A673 (cell line): ENCODE measurements at regions not wholly inside any gene's neighbourhood (a gene's known extent, or its start where the extent isn't known, plus 50 kb on each side); places are given as distances from the start of the nearest gene placed in this dataset.

Experiments
- BruUV-seq: library from RNA; stranded (reverse); fragments of 400-500 nt; replicated peaks from 2 replicates; lab custom pipeline; 2021; lab: Mats Ljungman, UMichigan
- CTCF ChIA-PET: fragments of 300-600 bp; sonication (Branson Sonifier 250); formaldehyde crosslinking; loops from one replicate; lab custom pipeline; 2022; ENCODE audit warnings: antibody characterized with exemption; lab: Charles Lee
- POLR2A ChIA-PET: fragments of 300-600 bp; sonication (Branson Sonifier 250); formaldehyde crosslinking; loops from one replicate; lab custom pipeline; 2022; ENCODE audit warnings: antibody characterized with exemption; ENCODE audit not compliant: low non-redundant PET; lab: Charles Lee
- DNase-seq: peaks from one replicate; pipeline ENCODE4 v3.0.0-alpha.2; 2015; ENCODE audit warnings: low spot score
- H3K27ac ChIP-seq: fragments of 200-600 bp; sonication (generic); 2 replicates; pipeline ENCODE4 v1.5.1; 2016; ENCODE audit warnings: mixed run types, low read depth, mild to moderate bottlenecking, mixed read lengths, antibody characterized with exemption, low read length; ENCODE audit not compliant: poor library complexity, severe bottlenecking
- H3K27me3 ChIP-seq: fragments of 200-600 bp; sonication (generic); replicated peaks from 2 replicates; pipeline ENCODE4 v1.6.1; 2017; ENCODE audit warnings: mixed run types, low read depth, mild to moderate bottlenecking, mixed read lengths, antibody characterized with exemption, low read length; ENCODE audit not compliant: insufficient read depth, poor library complexity
- H3K36me3 ChIP-seq: fragments of 200-600 bp; sonication (generic); 2 replicates; pipeline ENCODE4 v1.6.1; 2016; ENCODE audit warnings: mixed run types, mild to moderate bottlenecking, mixed read lengths, antibody characterized with exemption, low read length; ENCODE audit not compliant: insufficient read depth, poor library complexity, severe bottlenecking
- H3K4me1 ChIP-seq: fragments of 200-600 bp; sonication (generic); 2 replicates; pipeline ENCODE4 v1.6.1; 2017; ENCODE audit warnings: mixed run types, mild to moderate bottlenecking, mixed read lengths, antibody characterized with exemption, low read length; ENCODE audit not compliant: insufficient read depth, poor library complexity, severe bottlenecking
- H3K4me3 ChIP-seq: fragments of 200-600 bp; sonication (generic); 2 replicates; pipeline ENCODE4 v1.5.1; 2016; ENCODE audit warnings: low read depth, mixed run types, mild to moderate bottlenecking, mixed read lengths, low read length; ENCODE audit not compliant: poor library complexity, severe bottlenecking
- H3K9me3 ChIP-seq: fragments of 200-600 bp; sonication (generic); 2 replicates; pipeline ENCODE4 v1.6.1; 2016; ENCODE audit warnings: mixed run types, low read depth, mild to moderate bottlenecking, mixed read lengths, antibody characterized with exemption, low read length; ENCODE audit not compliant: poor library complexity, severe bottlenecking
- CTCF ChIP-seq: fragments of 300-800, 200-600 bp; sonication (generic); conservative IDR thresholded peaks from 2 replicates; pipeline ENCODE4 v1.5.1; 2017; ENCODE audit warnings: low read depth, mild to moderate bottlenecking, antibody characterized with exemption, low read length, moderate library complexity, mixed read lengths
- EZH2 ChIP-seq: fragments of 200-600 bp; sonication (generic); IDR thresholded peaks from 2 replicates; pipeline ENCODE4 v1.6.1; 2017; ENCODE audit warnings: borderline replicate concordance, low read depth, mild to moderate bottlenecking, mixed read lengths, antibody characterized with exemption, low read length; ENCODE audit not compliant: poor library complexity, severe bottlenecking
- intact Hi-C: fragments of 100-400 bp; cut with micrococcal nuclease; formaldehyde crosslinking; loops from one replicate; pipeline ENCODE4 v1.10.0; 2022; ENCODE audit not compliant: unreplicated experiment

- H3K27me3 ChIP-seq = no peaks in the 10 kb centered on the region
- no peaks in the 10 kb centered on the region for H3K36me3 ChIP-seq
- H3K27ac ChIP-seq = no peak overlapping the region
- no peaks in the 10 kb centered on the region for H3K9me3 ChIP-seq
- intact Hi-C loops = no loop called here
- no peak overlapping the region for H3K4me3 ChIP-seq
- no peak for DNase-seq
- ChIA-PET POLR2A (no interaction called here), CTCF (no interaction called here)
- no peak for TF ChIP-seq EZH2
- BruUV-seq = no TSS peak
- no peaks in the 10 kb centered on the region for H3K4me1 ChIP-seq
Observed at GRCh38 chr7:46637793-46638735, 717.0 kb upstream of the IGFBP3 start.

GRCh38 chr7:46636022-46636421 is 715.0 kb upstream of the IGFBP3 start:
- Histone ChIP-seq H3K27me3 (no peaks in the 10 kb centered on the region), H3K9me3 (no peaks in the 10 kb centered on the region), H3K4me3 (no peak overlapping the region), H3K4me1 (no peaks in the 10 kb centered on the region), H3K27ac (no peak overlapping the region), H3K36me3 (no peaks in the 10 kb centered on the region)
- ChIA-PET CTCF (no interaction called here), POLR2A (no interaction called here)
- no peak for DNase-seq
- TF ChIP-seq CTCF (no peak), EZH2 (no peak)
- intact Hi-C loops = no loop called here
- no TSS peak for BruUV-seq

- TF ChIP-seq EZH2 = no peak
- no peak for DNase-seq
- no peaks in the 10 kb centered on the region for H3K36me3 ChIP-seq
- intact Hi-C loops = no loop called here
- H3K27ac ChIP-seq = no peak overlapping the region
- H3K27me3 ChIP-seq = no peaks in the 10 kb centered on the region
- no TSS peak for BruUV-seq
- no peaks in the 10 kb centered on the region for H3K9me3 ChIP-seq
- ChIA-PET CTCF (interaction anchor here (0.6 kb wide), 1 partner anchor 40 kb away, joined by 3 read pairs; no protein-coding TSS in a partner anchor), POLR2A (no interaction called here)
- no peaks in the 10 kb centered on the region for H3K4me1 ChIP-seq
- no peak overlapping the region for H3K4me3 ChIP-seq
Observed at GRCh38 chr7:46633630-46634240, 712.7 kb upstream of the IGFBP3 start.

- POLR2A ChIA-PET = no interaction called here
- intact Hi-C loops = no loop called here
- Histone ChIP-seq H3K4me1 (no peaks in the 10 kb centered on the region), H3K36me3 (no peaks in the 10 kb centered on the region), H3K27me3 (no peaks in the 10 kb centered on the region), H3K9me3 (no peaks in the 10 kb centered on the region), H3K4me3 (no peak overlapping the region), H3K27ac (no peak overlapping the region)
- CTCF ChIA-PET = no interaction called here
- no TSS peak for BruUV-seq
- no peak for TF ChIP-seq EZH2
- DNase-seq = no peak
Observed at GRCh38 chr7:46633200-46633599, 712.1 kb upstream of the IGFBP3 start.
